Activated naive CD8-positive, alpha-beta T cell treated with anti-CD3 and anti-CD28 coated beads, Interleukin-2, amount 50 U/mL, for 24 hours (primary cell): ENCODE measurements at regions not wholly inside any gene's neighbourhood (a gene's known extent, or its start where the extent isn't known, plus 50 kb on each side); places are given as distances from the start of the nearest gene placed in this dataset.

Source experiments
- ATAC-seq: fragments of 150-1000 bp; cut with Tn5 transposase; one replicate; pipeline ENCODE4 v1.10.0; 2021
- DNase-seq: peaks from one replicate; pipeline ENCODE4 v3.0.0; 2021
- H3K27ac Mint-ChIP-seq: one replicate; pipeline ENCODE4 v1.8.0; 2021; ENCODE audit warnings: mild to moderate bottlenecking, mixed read lengths
- H3K27me3 Mint-ChIP-seq: one replicate; pipeline ENCODE4 v1.8.0; 2021; ENCODE audit warnings: mixed read lengths
- H3K36me3 Mint-ChIP-seq: one replicate; pipeline ENCODE4 v1.8.0; 2021; ENCODE audit warnings: low read depth, mixed read lengths
- H3K4me1 Mint-ChIP-seq: one replicate; pipeline ENCODE4 v1.8.0; 2021; ENCODE audit warnings: mixed read lengths
- H3K4me3 Mint-ChIP-seq: one replicate; pipeline ENCODE4 v1.8.0; 2021; ENCODE audit warnings: mild to moderate bottlenecking, moderate library complexity, mixed read lengths
- H3K9me3 Mint-ChIP-seq: one replicate; pipeline ENCODE4 v1.8.0; 2021; ENCODE audit warnings: mixed read lengths

- Mint-ChIP-seq H3K27ac (no peak overlapping the region), H3K4me1 (no peaks in the 10 kb centered on the region), H3K4me3 (no peak overlapping the region), H3K9me3 (no peaks in the 10 kb centered on the region), H3K36me3 (no peaks in the 10 kb centered on the region), H3K27me3 (no peaks in the 10 kb centered on the region)
- DNase-seq (no peak), ATAC-seq (no peak)
These were observed 189.4 kb upstream of the CWC22 start for GRCh38 chr2:180196419-180196977.

GRCh38 chr2:180195847-180196246, 188.8 kb upstream of the CWC22 start:
- Mint-ChIP-seq H3K4me1 (no peaks in the 10 kb centered on the region), H3K36me3 (no peaks in the 10 kb centered on the region), H3K27me3 (no peaks in the 10 kb centered on the region), H3K4me3 (no peak overlapping the region), H3K27ac (no peak overlapping the region), H3K9me3 (no peaks in the 10 kb centered on the region)
- DNase-seq (no peak), ATAC-seq (no peak)

GRCh38 chr2:180191432-180192124, 184.5 kb upstream of the CWC22 start:
- Mint-ChIP-seq H3K27ac (no peak overlapping the region), H3K9me3 (no peaks in the 10 kb centered on the region), H3K27me3 (no peaks in the 10 kb centered on the region), H3K4me1 (no peaks in the 10 kb centered on the region), H3K36me3 (no peaks in the 10 kb centered on the region), H3K4me3 (no peak overlapping the region)
- ATAC-seq, result no peak
- DNase-seq, result no peak

- DNase-seq (no peak), ATAC-seq (no peak)
- H3K36me3 Mint-ChIP-seq, result no peaks in the 10 kb centered on the region
- no peaks in the 10 kb centered on the region for H3K9me3 Mint-ChIP-seq
- no peak overlapping the region for H3K4me3 Mint-ChIP-seq
- no peaks in the 10 kb centered on the region for H3K4me1 Mint-ChIP-seq
- no peaks in the 10 kb centered on the region for H3K27me3 Mint-ChIP-seq
- H3K27ac Mint-ChIP-seq, result no peak overlapping the region
These were observed 183.8 kb upstream of the CWC22 start for GRCh38 chr2:180190851-180191250.

GRCh38 chr2:180187611-180188010, 180.5 kb upstream of the CWC22 start:
- no peak for DNase-seq
- Mint-ChIP-seq H3K27ac (no peak overlapping the region), H3K4me1 (no peaks in the 10 kb centered on the region), H3K36me3 (no peaks in the 10 kb centered on the region), H3K27me3 (no peaks in the 10 kb centered on the region), H3K4me3 (no peak overlapping the region), H3K9me3 (no peaks in the 10 kb centered on the region)
- no peak for ATAC-seq

- ATAC-seq (no peak), DNase-seq (no peak)
- H3K4me1 Mint-ChIP-seq, result no peaks in the 10 kb centered on the region
These were observed 177.4 kb upstream of the CWC22 start for GRCh38 chr2:180184506-180184905.

GRCh38 chr2:180180511-180180910, 173.4 kb upstream of the CWC22 start:
- ATAC-seq (no peak), DNase-seq (no peak)
- Mint-ChIP-seq H3K27me3 (no peaks in the 10 kb centered on the region), H3K4me3 (no peak overlapping the region), H3K27ac (no peak overlapping the region), H3K4me1 (no peaks in the 10 kb centered on the region), H3K36me3 (no peaks in the 10 kb centered on the region), H3K9me3 (no peaks in the 10 kb centered on the region)

More at GRCh38 chr2:180184506-180184905, 177.4 kb upstream of the CWC22 start:
- no peaks in the 10 kb centered on the region for H3K36me3 Mint-ChIP-seq
- no peaks in the 10 kb centered on the region for H3K9me3 Mint-ChIP-seq
- no peak overlapping the region for H3K27ac Mint-ChIP-seq
- H3K4me3 Mint-ChIP-seq, result no peak overlapping the region
- no peaks in the 10 kb centered on the region for H3K27me3 Mint-ChIP-seq

- no peak for DNase-seq
- no peaks in the 10 kb centered on the region for H3K9me3 Mint-ChIP-seq
- H3K27ac Mint-ChIP-seq, result no peak overlapping the region
- H3K36me3 Mint-ChIP-seq, result no peaks in the 10 kb centered on the region
- no peak for ATAC-seq
- H3K4me1 Mint-ChIP-seq, result no peaks in the 10 kb centered on the region
- no peaks in the 10 kb centered on the region for H3K27me3 Mint-ChIP-seq
- no peak overlapping the region for H3K4me3 Mint-ChIP-seq
These were observed 170.4 kb upstream of the CWC22 start for GRCh38 chr2:180177534-180177933.

GRCh38 chr2:180175736-180176135, 168.6 kb upstream of the CWC22 start:
- Mint-ChIP-seq H3K4me3 (no peak overlapping the region), H3K36me3 (no peaks in the 10 kb centered on the region), H3K27ac (no peak overlapping the region), H3K9me3 (no peaks in the 10 kb centered on the region), H3K4me1 (no peaks in the 10 kb centered on the region), H3K27me3 (no peaks in the 10 kb centered on the region)
- no peak for DNase-seq
- ATAC-seq, result no peak

GRCh38 chr2:180174580-180174979, 167.5 kb upstream of the CWC22 start:
- Mint-ChIP-seq H3K27me3 (no peaks in the 10 kb centered on the region), H3K27ac (no peak overlapping the region), H3K9me3 (peaks cover 7% of the 10 kb centered on the region), H3K4me3 (no peak overlapping the region), H3K36me3 (no peaks in the 10 kb centered on the region), H3K4me1 (no peaks in the 10 kb centered on the region)
- ATAC-seq, result no peak
- DNase-seq, result no peak

GRCh38 chr2:180169474-180169873, 162.4 kb upstream of the CWC22 start:
- Mint-ChIP-seq H3K9me3 (peaks cover 13% of the 10 kb centered on the region), H3K4me1 (no peaks in the 10 kb centered on the region), H3K4me3 (no peak overlapping the region), H3K36me3 (no peaks in the 10 kb centered on the region), H3K27ac (no peak overlapping the region), H3K27me3 (peaks cover 8% of the 10 kb centered on the region)
- ATAC-seq (no peak), DNase-seq (no peak)

GRCh38 chr2:180161415-180161814, 154.3 kb upstream of the CWC22 start:
- Mint-ChIP-seq H3K9me3 (no peaks in the 10 kb centered on the region), H3K27ac (no peak overlapping the region), H3K4me3 (no peak overlapping the region), H3K4me1 (no peaks in the 10 kb centered on the region), H3K36me3 (no peaks in the 10 kb centered on the region), H3K27me3 (peaks cover 1% of the 10 kb centered on the region)
- ATAC-seq, result no peak
- DNase-seq, result no peak

- Mint-ChIP-seq H3K27ac (no peak overlapping the region), H3K36me3 (no peaks in the 10 kb centered on the region), H3K4me3 (no peak overlapping the region), H3K27me3 (no peaks in the 10 kb centered on the region), H3K4me1 (no peaks in the 10 kb centered on the region), H3K9me3 (no peaks in the 10 kb centered on the region)
- DNase-seq (no peak), ATAC-seq (no peak)
These were observed 152.8 kb upstream of the CWC22 start for GRCh38 chr2:180159921-180160320.

GRCh38 chr2:180158961-180159360, 151.9 kb upstream of the CWC22 start:
- ATAC-seq (no peak), DNase-seq (no peak)
- H3K4me3 Mint-ChIP-seq, result no peak overlapping the region
- no peaks in the 10 kb centered on the region for H3K27me3 Mint-ChIP-seq
- H3K9me3 Mint-ChIP-seq, result no peaks in the 10 kb centered on the region
- no peaks in the 10 kb centered on the region for H3K4me1 Mint-ChIP-seq
- no peak overlapping the region for H3K27ac Mint-ChIP-seq
- H3K36me3 Mint-ChIP-seq, result no peaks in the 10 kb centered on the region

GRCh38 chr2:180156651-180157050, 149.6 kb upstream of the CWC22 start:
- no peak overlapping the region for H3K4me3 Mint-ChIP-seq

GRCh38 chr2:180150606-180151005, 143.5 kb upstream of the CWC22 start:
- ATAC-seq, result no peak
- H3K4me3 Mint-ChIP-seq, result no peak overlapping the region
- no peaks in the 10 kb centered on the region for H3K4me1 Mint-ChIP-seq
- H3K36me3 Mint-ChIP-seq, result no peaks in the 10 kb centered on the region
- DNase-seq, result no peak
- H3K27me3 Mint-ChIP-seq, result peaks cover 7% of the 10 kb centered on the region
- no peak overlapping the region for H3K27ac Mint-ChIP-seq
- no peaks in the 10 kb centered on the region for H3K9me3 Mint-ChIP-seq

More at GRCh38 chr2:180156651-180157050, 149.6 kb upstream of the CWC22 start:
- no peaks in the 10 kb centered on the region for H3K36me3 Mint-ChIP-seq
- DNase-seq, result no peak
- no peak overlapping the region for H3K27ac Mint-ChIP-seq
- no peak for ATAC-seq
- no peaks in the 10 kb centered on the region for H3K27me3 Mint-ChIP-seq
- no peaks in the 10 kb centered on the region for H3K4me1 Mint-ChIP-seq
- no peaks in the 10 kb centered on the region for H3K9me3 Mint-ChIP-seq
